Stomach (tissue), 4 donors: ENCODE measurements at regions not wholly inside any gene's neighbourhood (a gene's known extent, or its start where the extent isn't known, plus 50 kb on each side); places are given as distances from the start of the nearest gene placed in this dataset.

Source experiments
- CTCF ChIP-seq, 7 experiments: fragments of 450-650 bp in 4 of 7; fragments of 200-600 bp in 3 of 7; sonication (generic) in 3 of 7; IDR thresholded peaks; one replicate each; pipeline ENCODE4 v1.5.1; 2016 to 2019; ENCODE audit warnings: antibody characterized with exemption in 7 of 7, control low read depth in 2 of 7, mild to moderate bottlenecking in 1 of 7
- EP300 ChIP-seq: sonication (generic); formaldehyde crosslinking; IDR thresholded peaks from one replicate; pipeline ENCODE4 v1.6.1; 2017; ENCODE audit warnings: antibody characterized with exemption
- POLR2AphosphoS5 ChIP-seq, 3 donors: sonication (generic); formaldehyde crosslinking; IDR thresholded peaks; one replicate each; pipeline ENCODE4 v1.6.1; 2016; ENCODE audit warnings: antibody characterized with exemption in 3 of 3

DNA sequence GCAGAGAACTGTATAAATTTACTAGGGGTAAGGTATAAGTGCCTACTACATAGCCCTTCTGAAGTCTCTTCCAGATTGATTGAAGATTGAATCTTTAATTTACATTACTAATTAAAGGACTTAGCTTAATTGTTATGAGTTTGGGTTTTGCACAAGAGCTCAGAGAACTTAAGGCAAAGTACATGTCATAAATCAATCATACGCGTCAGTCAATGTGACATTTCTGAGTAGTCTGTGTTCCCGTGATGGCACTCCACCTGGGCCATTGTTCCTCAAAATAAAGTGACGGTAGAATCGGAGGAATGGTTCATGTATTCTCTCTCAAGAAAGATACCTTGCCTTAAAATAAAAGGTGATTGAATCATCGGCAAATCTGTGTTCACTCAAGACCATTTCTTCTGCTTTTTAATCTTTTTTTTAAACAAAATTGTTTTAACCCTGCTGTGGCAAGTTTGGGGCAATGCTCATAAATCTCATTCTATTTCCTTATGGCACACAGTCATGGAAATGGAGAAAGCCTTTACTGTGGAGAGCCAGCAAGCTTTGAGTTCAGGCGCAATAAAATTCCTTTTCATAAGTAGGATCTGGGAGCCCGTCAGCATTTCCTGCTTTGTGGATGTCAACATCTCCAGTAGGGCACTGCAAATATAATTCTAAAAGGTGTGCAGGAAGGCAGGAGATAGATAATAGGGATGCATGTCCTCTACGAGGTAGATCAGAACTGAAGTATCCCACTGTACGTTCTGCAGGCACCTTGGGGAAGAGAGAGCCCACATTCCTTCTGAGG is 427.4 kb downstream of the GATA3 start:
- TF ChIP-seq CTCF (IDR thresholded peaks at IDR 0.05) (no peak), POLR2AphosphoS5 (IDR thresholded peaks at IDR 0.05) (no peak), EP300 (no peak)
